Superior temporal gyrus (tissue), 1 donor: ENCODE measurements at regions not wholly inside any gene's neighbourhood (a gene's known extent, or its start where the extent isn't known, plus 50 kb on each side); places are given as distances from the start of the nearest gene placed in this dataset.

Experiments used
- DNase-seq: peaks from one replicate; pipeline ENCODE4 v3.0.0-alpha.2; 2016; ENCODE audit errors: extremely low spot score

GRCh38 chr7:72524037-72524436 is 111.9 kb upstream of the CALN1 start:
- DNase-seq, result no peak

DNA sequence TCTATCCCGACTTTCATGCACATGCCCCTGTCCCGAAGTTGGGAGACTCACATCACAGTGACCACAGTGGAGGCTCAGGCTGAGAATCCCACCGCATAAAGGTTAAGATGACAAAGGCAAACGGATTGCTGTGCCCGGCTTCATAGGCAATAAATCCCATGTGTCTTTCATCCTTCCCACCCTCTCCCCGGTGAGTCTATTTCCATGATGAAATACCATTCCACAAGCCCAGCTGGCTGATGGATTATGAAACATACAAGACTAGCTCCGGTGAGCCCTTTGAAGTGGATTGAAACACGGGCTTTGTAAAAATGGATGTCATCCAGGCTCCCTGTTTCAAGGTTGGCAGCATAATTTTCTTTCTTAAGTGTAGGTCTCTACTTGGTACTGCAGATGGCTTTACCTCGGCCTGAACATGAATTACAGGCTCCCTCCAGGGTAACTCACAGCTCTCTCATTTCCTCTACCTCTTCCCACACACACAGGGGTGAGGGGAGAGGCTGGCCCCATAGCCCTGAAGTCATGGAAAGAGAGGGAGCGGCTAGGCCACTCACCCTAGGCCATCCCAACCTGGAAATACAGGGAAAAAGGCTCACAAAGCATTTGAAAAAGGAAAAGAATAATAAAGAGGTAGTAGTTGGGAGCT is 92.0 kb upstream of the CALN1 start:
- DNase-seq, result no peak

DNA sequence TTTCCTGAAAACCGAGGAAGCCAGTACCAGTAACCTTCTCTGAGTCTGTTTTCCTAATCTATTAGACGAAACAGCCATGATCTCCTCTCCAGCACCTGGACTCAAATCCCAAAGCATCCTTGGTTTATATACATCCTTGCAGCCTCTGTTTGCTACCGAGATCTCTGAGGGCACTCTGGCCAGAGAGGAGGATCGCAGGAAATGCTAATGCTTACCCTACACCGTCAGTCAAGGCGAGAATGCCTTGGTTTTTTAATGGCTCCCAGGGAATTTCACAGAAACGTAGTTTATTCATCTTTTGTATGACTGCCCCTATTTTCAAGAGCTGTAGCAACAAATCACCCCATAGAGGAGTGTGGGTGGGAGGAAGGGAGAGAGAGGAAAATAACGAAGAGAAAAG is 91.5 kb upstream of the CALN1 start:
- DNase-seq, result no peak

GRCh38 chr7:72494807-72495206 is 82.7 kb upstream of the CALN1 start:
- DNase-seq, result no peak

DNA sequence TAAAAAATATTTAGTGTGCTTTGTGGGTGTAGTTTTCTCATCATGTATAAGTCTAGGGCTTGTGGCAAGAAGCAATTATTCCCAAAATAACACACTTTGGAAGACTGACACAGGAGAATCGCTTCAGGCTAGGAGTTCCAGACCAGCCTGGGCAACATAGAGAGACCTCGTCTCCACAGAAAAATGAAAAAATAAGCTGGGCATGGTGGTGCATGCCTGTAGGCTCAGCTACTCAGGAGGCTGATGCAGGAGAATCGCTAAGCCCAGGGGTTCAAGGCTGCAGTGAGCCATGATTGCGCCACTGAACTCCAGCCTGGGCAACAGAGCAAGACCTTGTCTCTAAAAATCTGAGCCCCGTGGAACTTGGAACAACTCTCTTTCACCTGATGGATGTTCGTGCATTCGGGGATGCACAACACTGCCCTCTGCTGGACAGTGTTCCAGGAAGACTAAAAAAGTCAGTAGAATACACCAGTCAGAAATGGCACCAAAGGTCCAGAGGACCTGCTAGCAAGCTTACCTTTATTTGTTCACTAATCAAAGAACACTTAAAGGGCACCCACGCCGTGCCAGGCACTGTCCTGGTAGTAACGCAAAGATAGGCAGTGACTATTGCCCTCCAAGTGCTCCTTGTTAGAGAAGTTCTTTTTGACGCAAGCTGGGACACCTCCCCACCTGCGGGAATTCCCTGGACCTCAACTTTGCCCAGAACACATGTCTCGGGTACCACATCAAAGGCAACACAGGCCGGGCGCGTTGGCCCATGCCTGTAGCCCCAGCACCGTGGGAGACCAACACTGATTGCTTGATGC is 81.9 kb upstream of the CALN1 start:
- DNase-seq, result peak; percentile 88

- DNase-seq, result no peak
These were observed 80.4 kb upstream of the CALN1 start for GRCh38 chr7:72492461-72493065.

DNA sequence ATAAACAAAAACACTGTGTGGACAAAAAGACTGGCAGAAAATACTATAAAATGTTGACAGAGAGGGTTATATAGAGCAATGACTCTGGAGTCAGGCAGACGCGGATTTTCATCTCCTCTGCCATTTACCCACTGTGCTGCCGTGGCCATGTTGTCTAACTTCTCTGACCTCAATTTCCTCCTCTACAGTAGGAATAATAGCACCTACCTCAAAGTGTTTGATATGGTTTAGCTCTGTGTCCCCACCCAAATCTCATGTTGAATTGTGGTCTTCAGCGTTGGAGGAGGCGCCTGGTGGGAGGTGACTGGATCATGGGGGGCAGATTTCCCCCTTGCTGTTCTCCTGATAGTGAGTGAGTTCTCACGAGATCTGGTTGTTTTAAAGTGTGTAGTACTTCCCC is 78.2 kb upstream of the CALN1 start:
- no peak for DNase-seq

GRCh38 chr7:72481934-72482333 is 69.8 kb upstream of the CALN1 start:
- no peak for DNase-seq

DNA sequence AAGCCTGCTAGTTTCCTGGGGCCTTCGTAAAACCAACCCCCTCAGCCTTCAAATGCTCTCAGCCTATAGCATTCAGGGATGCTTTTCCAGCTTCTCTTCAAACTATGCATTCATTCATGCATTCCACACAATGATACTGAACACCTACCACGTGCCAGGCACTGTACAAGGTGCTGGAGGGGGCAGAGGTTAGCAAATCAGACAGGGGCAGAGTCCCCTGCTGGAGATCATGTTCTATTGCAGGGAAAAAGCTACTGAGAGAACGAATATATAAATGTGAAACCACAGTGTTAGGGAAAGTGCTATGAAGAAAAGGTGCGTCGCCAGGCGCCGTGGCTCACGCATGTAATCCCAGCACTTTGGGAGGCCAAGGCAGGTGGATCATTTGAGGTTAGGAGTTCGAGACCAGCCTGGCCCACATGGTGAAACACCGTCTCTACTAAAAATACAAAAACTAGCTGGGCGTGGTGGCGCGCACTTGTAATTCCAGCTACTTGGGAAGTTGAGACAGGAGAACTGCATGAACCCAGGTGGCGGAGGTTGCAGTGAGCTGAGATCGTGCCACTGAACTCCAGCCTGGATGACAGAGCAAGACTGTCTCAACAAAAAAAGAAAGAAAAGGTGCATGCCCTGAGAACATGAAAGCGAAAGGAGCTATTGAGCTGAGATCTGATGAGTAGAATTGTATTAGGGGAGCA is 64.6 kb upstream of the CALN1 start:
- DNase-seq, result no peak

DNA sequence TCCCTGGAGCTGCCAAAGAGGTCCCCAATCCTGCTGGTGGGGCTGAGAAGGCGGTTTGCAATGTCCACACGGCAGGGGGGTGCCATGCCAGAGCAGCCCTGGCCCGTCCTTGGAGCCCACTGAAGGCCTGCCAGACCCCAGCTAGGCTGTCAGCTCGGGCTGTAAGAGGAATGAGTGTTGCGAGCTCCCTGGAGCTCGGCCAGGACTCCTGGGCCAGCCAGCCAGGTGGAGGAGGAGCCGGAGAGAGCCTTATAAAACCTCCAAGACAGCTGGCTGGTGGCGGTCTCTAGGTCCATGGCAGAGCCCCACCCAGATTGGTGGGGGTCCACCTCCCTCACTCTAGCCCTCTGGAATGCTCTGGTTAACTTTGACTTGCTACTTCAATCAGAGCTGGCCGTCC is 55.1 kb upstream of the CALN1 start:
- no peak for DNase-seq

DNA sequence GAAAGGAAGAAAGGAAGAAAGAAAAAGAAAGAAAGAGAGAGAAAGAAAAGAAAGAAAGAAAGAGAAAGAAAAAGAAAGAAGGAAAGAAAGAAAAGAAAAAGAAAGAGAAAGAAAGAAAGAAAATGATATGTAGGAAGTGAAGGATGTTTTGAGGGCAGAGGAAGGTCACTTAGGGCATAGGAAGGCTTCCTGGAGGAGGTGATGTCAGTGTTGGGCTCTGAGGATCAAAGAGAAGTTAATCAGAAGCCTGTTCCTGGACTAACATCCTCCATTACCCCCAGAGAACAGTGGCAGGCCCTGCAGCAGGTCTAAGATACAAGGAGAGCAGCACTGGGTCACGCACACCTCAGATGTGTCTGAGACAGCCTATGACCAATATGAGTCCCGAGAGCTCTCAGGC is 54.7 kb upstream of the CALN1 start:
- DNase-seq, result no peak

- no peak for DNase-seq
These were observed 53.4 kb upstream of the CALN1 start for GRCh38 chr7:72465521-72465920.

DNA sequence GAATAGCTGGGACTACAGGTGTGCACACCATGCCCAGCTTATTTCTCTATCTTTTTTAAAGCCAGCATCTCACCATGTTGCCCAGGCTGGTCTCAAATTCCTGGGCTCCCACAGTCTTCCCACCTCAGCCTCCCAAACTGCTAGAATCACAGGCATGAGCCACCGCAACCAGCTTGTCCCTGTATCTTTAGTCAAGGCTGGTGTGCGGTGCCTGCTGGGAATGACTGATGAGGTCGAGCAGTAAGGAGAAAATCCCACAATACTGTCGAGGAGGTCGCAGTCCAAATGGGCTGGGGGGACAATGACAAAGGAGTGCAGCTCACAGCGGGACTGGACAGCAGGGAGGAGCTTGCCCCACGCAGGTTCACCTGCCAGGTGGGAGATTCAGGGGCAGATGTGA is 50.2 kb upstream of the CALN1 start:
- no peak for DNase-seq
